OCI-LY3 (cell line): ENCODE measurements at regions not wholly inside any gene's neighbourhood (a gene's known extent, or its start where the extent isn't known, plus 50 kb on each side); places are given as distances from the start of the nearest gene placed in this dataset.

ENCODE experiments used
- EZH2phosphoT487 ChIP-seq: fragments of 200-600 bp; shearing (Covaris generic); IDR thresholded peaks from 2 replicates; pipeline ENCODE4 v1.6.1; 2018; ENCODE audit warnings: antibody characterized with exemption, mixed run types, low read depth
- TF ChIP-seq, protein P1 (sequence below): fragments of 200-600, 300-600 bp; sonication (generic); IDR thresholded peaks from 2 replicates; pipeline ENCODE4 v1.5.1; 2014; ENCODE audit warnings: antibody characterized with exemption, low read length, low read depth

DNA sequence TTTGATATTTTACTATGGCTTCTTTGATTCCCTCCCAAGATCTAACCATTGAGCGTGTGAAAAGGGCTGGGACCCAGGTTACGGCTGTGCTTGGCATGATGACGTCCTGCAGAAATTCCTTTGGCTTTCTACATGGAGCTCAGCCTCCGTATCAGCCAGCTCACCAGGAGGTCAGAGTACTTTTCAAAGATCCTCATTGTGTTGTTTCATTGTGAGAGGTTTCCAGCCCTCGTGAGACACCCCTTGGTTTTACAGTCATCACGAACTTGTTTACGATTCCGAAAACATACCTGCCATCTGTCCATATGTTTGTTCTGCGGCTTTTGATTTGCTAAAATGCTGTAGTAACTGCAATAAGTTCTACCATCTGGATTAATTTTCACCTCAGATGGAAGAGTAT is 453.1 kb downstream of the TMEM121 start:
- TF ChIP-seq EZH2phosphoT487 = no peak
- TF ChIP-seq, protein P1, sequence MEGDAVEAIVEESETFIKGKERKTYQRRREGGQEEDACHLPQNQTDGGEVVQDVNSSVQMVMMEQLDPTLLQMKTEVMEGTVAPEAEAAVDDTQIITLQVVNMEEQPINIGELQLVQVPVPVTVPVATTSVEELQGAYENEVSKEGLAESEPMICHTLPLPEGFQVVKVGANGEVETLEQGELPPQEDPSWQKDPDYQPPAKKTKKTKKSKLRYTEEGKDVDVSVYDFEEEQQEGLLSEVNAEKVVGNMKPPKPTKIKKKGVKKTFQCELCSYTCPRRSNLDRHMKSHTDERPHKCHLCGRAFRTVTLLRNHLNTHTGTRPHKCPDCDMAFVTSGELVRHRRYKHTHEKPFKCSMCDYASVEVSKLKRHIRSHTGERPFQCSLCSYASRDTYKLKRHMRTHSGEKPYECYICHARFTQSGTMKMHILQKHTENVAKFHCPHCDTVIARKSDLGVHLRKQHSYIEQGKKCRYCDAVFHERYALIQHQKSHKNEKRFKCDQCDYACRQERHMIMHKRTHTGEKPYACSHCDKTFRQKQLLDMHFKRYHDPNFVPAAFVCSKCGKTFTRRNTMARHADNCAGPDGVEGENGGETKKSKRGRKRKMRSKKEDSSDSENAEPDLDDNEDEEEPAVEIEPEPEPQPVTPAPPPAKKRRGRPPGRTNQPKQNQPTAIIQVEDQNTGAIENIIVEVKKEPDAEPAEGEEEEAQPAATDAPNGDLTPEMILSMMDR = no peak
